GM19025 (cell line): ENCODE measurements at regions not wholly inside any gene's neighbourhood (a gene's known extent, or its start where the extent isn't known, plus 50 kb on each side); places are given as distances from the start of the nearest gene placed in this dataset.
"Not testable (repeated sequence)": the region's sequence is repeated elsewhere in the genome, so short reads cannot be mapped to it uniquely, and the experiment has no call there.

Experiments used
- ATAC-seq: cut with Tn5 transposase; IDR thresholded peaks from one replicate; pipeline ENCODE4 v1.9.1; 2021; ENCODE audit warnings: mild to moderate bottlenecking, low read depth, moderate library complexity; ENCODE audit not compliant: unreplicated experiment

GRCh38 chr2:53087262-53087873, 680.2 kb upstream of the CHAC2 start:
- ATAC-seq: no peak

- no peak for ATAC-seq
Measured at GRCh38 chr2:53077413-53077812, 690.2 kb upstream of the CHAC2 start.

- no peak for ATAC-seq
Measured at GRCh38 chr2:53075760-53076159, 691.8 kb upstream of the CHAC2 start.

GRCh38 chr2:53067533-53067932, 700.1 kb upstream of the CHAC2 start:
- ATAC-seq: no peak

GRCh38 chr2:53067056-53067455, 700.5 kb upstream of the CHAC2 start:
- ATAC-seq: no peak

- ATAC-seq: no peak
Measured at GRCh38 chr2:53064154-53064553, 703.5 kb upstream of the CHAC2 start.

GRCh38 chr2:53058526-53058925, 709.1 kb upstream of the CHAC2 start:
- ATAC-seq: no peak

- no peak for ATAC-seq
Measured at GRCh38 chr2:53053937-53054336, 713.7 kb upstream of the CHAC2 start.

- no peak for ATAC-seq
Measured at GRCh38 chr2:53051157-53051556, 716.4 kb upstream of the CHAC2 start.

GRCh38 chr2:53040536-53041229, 726.9 kb upstream of the CHAC2 start:
- ATAC-seq: no peak

- ATAC-seq: no peak
Measured at GRCh38 chr2:53036196-53036595, 731.4 kb upstream of the CHAC2 start.

GRCh38 chr2:53035153-53035552, 732.5 kb upstream of the CHAC2 start:
- no peak for ATAC-seq

- ATAC-seq: no peak
Measured at GRCh38 chr2:53033411-53033810, 734.2 kb upstream of the CHAC2 start.

GRCh38 chr2:53028746-53029423, 738.7 kb upstream of the CHAC2 start:
- no peak for ATAC-seq

GRCh38 chr2:53028225-53028624, 739.4 kb upstream of the CHAC2 start:
- no peak for ATAC-seq

GRCh38 chr2:53022248-53022647, 745.4 kb upstream of the CHAC2 start:
- ATAC-seq: not testable (repeated sequence)

GRCh38 chr2:53021828-53022227, 745.8 kb upstream of the CHAC2 start:
- no peak for ATAC-seq

GRCh38 chr2:53021292-53021691, 746.3 kb upstream of the CHAC2 start:
- no peak for ATAC-seq

GRCh38 chr2:53018825-53019425, 748.7 kb upstream of the CHAC2 start:
- no peak for ATAC-seq

GRCh38 chr2:53006980-53007379, 760.6 kb upstream of the CHAC2 start:
- no peak for ATAC-seq

GRCh38 chr2:53004413-53004812, 763.2 kb upstream of the CHAC2 start:
- ATAC-seq: no peak
